H9 (cell line): ENCODE measurements at regions not wholly inside any gene's neighbourhood (a gene's known extent, or its start where the extent isn't known, plus 50 kb on each side); places are given as distances from the start of the nearest gene placed in this dataset.

Source experiments
- DNase-seq: peaks from one replicate; pipeline ENCODE4 v3.0.0-alpha.2; 2017
- H2AFZ ChIP-seq: one replicate; pipeline ENCODE4 v1.6.1; 2013; ENCODE audit warnings: mild to moderate bottlenecking, low read length, control low read depth, moderate library complexity
- H2AK5ac ChIP-seq: 2 replicates; pipeline ENCODE4 v1.6.1; 2013; ENCODE audit warnings: low read length, control low read depth, mixed read lengths; ENCODE audit not compliant: insufficient read length
- H2BK120ac ChIP-seq: one replicate; pipeline ENCODE4 v1.6.1; 2013; ENCODE audit warnings: low read depth, mild to moderate bottlenecking, low read length, control low read depth, inconsistent platforms; ENCODE audit not compliant: poor library complexity, severe bottlenecking
- H2BK12ac ChIP-seq: 2 replicates; pipeline ENCODE4 v1.6.1; 2013; ENCODE audit warnings: low read length, control low read depth, mixed read lengths, low read depth; ENCODE audit not compliant: insufficient read length
- H2BK15ac ChIP-seq: 2 replicates; pipeline ENCODE4 v1.6.1; 2013; ENCODE audit warnings: low read depth, low read length, control low read depth
- H2BK20ac ChIP-seq: one replicate; pipeline ENCODE4 v1.6.1; 2013; ENCODE audit warnings: low read depth, mild to moderate bottlenecking, low read length, control low read depth, inconsistent platforms; ENCODE audit not compliant: poor library complexity, severe bottlenecking
- H2BK5ac ChIP-seq: 2 replicates; pipeline ENCODE4 v1.6.1; 2013; ENCODE audit warnings: low read length, control low read depth, mixed read lengths; ENCODE audit not compliant: insufficient read length
- H3K14ac ChIP-seq: 2 replicates; pipeline ENCODE4 v1.6.1; 2013; ENCODE audit warnings: low read length, control low read depth; ENCODE audit not compliant: insufficient read depth
- H3K18ac ChIP-seq: 2 replicates; pipeline ENCODE4 v1.6.1; 2013; ENCODE audit warnings: low read depth, mild to moderate bottlenecking, mixed read lengths, low read length, control low read depth; ENCODE audit not compliant: insufficient read length
- H3K23ac ChIP-seq: 2 replicates; pipeline ENCODE4 v1.6.1; 2013; ENCODE audit warnings: low read length, control low read depth, mixed read lengths, low read depth; ENCODE audit not compliant: insufficient read length
- H3K23me2 ChIP-seq: 2 replicates; pipeline ENCODE4 v1.6.1; 2013; ENCODE audit warnings: low read depth, mild to moderate bottlenecking, mixed read lengths, low read length, control low read depth; ENCODE audit not compliant: insufficient read length, poor library complexity, severe bottlenecking
- H3K27ac ChIP-seq: 2 replicates; pipeline ENCODE4 v1.5.1; 2013; ENCODE audit warnings: low read length, control low read depth, mixed read lengths, low read depth; ENCODE audit not compliant: insufficient read length
- H3K27me3 ChIP-seq: 2 replicates; pipeline ENCODE4 v1.6.1; 2013; ENCODE audit warnings: low read length, control low read depth, inconsistent platforms; ENCODE audit not compliant: insufficient read depth
- H3K4ac ChIP-seq: 2 replicates; pipeline ENCODE4 v1.6.1; 2013; ENCODE audit warnings: low read depth, mild to moderate bottlenecking, control low read depth, inconsistent platforms, low read length, moderate library complexity
- H3K4me1 ChIP-seq: 2 replicates; pipeline ENCODE4 v1.6.1; 2013; ENCODE audit warnings: low read length, control low read depth, inconsistent platforms; ENCODE audit not compliant: insufficient read depth
- H3K4me2 ChIP-seq: 2 replicates; pipeline ENCODE4 v1.6.1; 2013; ENCODE audit warnings: low read length, control low read depth, mixed read lengths; ENCODE audit not compliant: insufficient read length, insufficient read depth
- H3K56ac ChIP-seq: 2 replicates; pipeline ENCODE4 v1.6.1; 2013; ENCODE audit warnings: low read depth, mild to moderate bottlenecking, mixed read lengths, low read length, control low read depth; ENCODE audit not compliant: insufficient read length
- H3K79me1 ChIP-seq: 2 replicates; pipeline ENCODE4 v1.6.1; 2013; ENCODE audit warnings: low read depth, mild to moderate bottlenecking, moderate library complexity, low read length, control low read depth, inconsistent platforms; ENCODE audit not compliant: insufficient read depth, poor library complexity, severe bottlenecking
- H3K79me2 ChIP-seq: 2 replicates; pipeline ENCODE4 v1.6.1; 2013; ENCODE audit warnings: low read length, control low read depth, inconsistent platforms; ENCODE audit not compliant: insufficient read depth
- H3K9ac ChIP-seq: 2 replicates; pipeline ENCODE4 v1.6.1; 2013; ENCODE audit warnings: low read length, control low read depth, mixed read lengths; ENCODE audit not compliant: insufficient read length; ENCODE audit errors: extremely low read depth
- H3K9me3 ChIP-seq: one replicate; pipeline ENCODE4 v1.6.1; 2013; ENCODE audit warnings: low read depth, low read length, inconsistent platforms; ENCODE audit not compliant: control insufficient read depth
- H3T11ph ChIP-seq: one replicate; pipeline ENCODE4 v1.6.1; 2013; ENCODE audit warnings: mild to moderate bottlenecking, low read length, control low read depth, inconsistent platforms
- H4K20me1 ChIP-seq: one replicate; pipeline ENCODE4 v1.6.1; 2013; ENCODE audit not compliant: control insufficient read depth, insufficient read length, insufficient read depth
- H4K5ac ChIP-seq: 2 replicates; pipeline ENCODE4 v1.6.1; 2013; ENCODE audit warnings: low read depth, mild to moderate bottlenecking, mixed read lengths, low read length, control low read depth; ENCODE audit not compliant: insufficient read length
- H4K8ac ChIP-seq: replicated peaks from 2 replicates; pipeline ENCODE4 v1.6.1; 2013; ENCODE audit warnings: low read length, control low read depth, mixed read lengths, low read depth; ENCODE audit not compliant: insufficient read length
- H4K91ac ChIP-seq: 2 replicates; pipeline ENCODE4 v1.6.1; 2013; ENCODE audit warnings: low read depth, mild to moderate bottlenecking, moderate library complexity, mixed read lengths, low read length, control low read depth; ENCODE audit not compliant: insufficient read length
- H3K27ac Mint-ChIP-seq, 3 experiments: 2 replicates in 2 of 3; 3 replicates in 1 of 3; pipeline ENCODE4 v1.8.0; 2020 to 2021; ENCODE audit warnings: mixed read lengths in 3 of 3, mild to moderate bottlenecking in 1 of 3, moderate library complexity in 1 of 3
- H3K27me3 Mint-ChIP-seq: 2 replicates; pipeline ENCODE4 v1.8.0; 2021; ENCODE audit warnings: low read depth, mild to moderate bottlenecking, moderate library complexity, mixed read lengths
- H3K36me3 Mint-ChIP-seq, 3 experiments: 2 replicates in 2 of 3; 3 replicates in 1 of 3; pipeline ENCODE4 v1.8.0; 2020 to 2021; ENCODE audit warnings: low read depth in 3 of 3, mixed read lengths in 3 of 3; ENCODE audit not compliant: insufficient read depth in 1 of 3
- H3K4me1 Mint-ChIP-seq, 2 experiments: 2 replicates each; pipeline ENCODE4 v1.8.0; 2020; ENCODE audit warnings: mixed read lengths in 2 of 2
- H3K4me3 Mint-ChIP-seq, 2 experiments: 2 replicates in 1 of 2; 3 replicates in 1 of 2; pipeline ENCODE4 v1.8.0; 2020 to 2021; ENCODE audit warnings: mild to moderate bottlenecking in 2 of 2, mixed read lengths in 2 of 2, moderate library complexity in 1 of 2
- H3K9me3 Mint-ChIP-seq, 2 experiments: 2 replicates in 1 of 2; 3 replicates in 1 of 2; pipeline ENCODE4 v1.8.0; 2020; ENCODE audit warnings: mild to moderate bottlenecking in 2 of 2, mixed read lengths in 2 of 2, moderate library complexity in 1 of 2
- CTCF ChIP-seq: fragments of 200-600 bp; sonication (generic); conservative IDR thresholded peaks from 3 replicates; pipeline ENCODE4 v1.8.0; 2021; ENCODE audit warnings: antibody characterized with exemption, mild to moderate bottlenecking
- WGBS: extraction: QIAGEN DNeasy Blood & Tissue Kit; methylation state at CpG from one replicate; pipeline ENCODE4 v1.1.7; 2013; ENCODE audit warnings: missing lambda C conversion rate, low lambda C conversion rate, mixed read lengths; ENCODE audit not compliant: insufficient read length; ENCODE audit errors: extremely low coverage; 5-methylcytosine and 5-hydroxymethylcytosine counted together

- Histone ChIP-seq H3K4me2 (no peak overlapping the region), H2BK15ac (no peak overlapping the region), H2BK120ac (no peak overlapping the region), H3K23me2 (no peaks in the 10 kb centered on the region), H3K27ac (no peak overlapping the region), H2AFZ (no peak overlapping the region), H3K27me3 (no peaks in the 10 kb centered on the region), H3K79me1 (no peaks in the 10 kb centered on the region), H3K23ac (no peak overlapping the region), H3K9me3 (no peaks in the 10 kb centered on the region), H3K9ac (no peak overlapping the region), H2BK5ac (no peak overlapping the region), H4K91ac (no peak overlapping the region), H2AK5ac (no peak overlapping the region), H3K56ac (no peak overlapping the region), H3K4ac (no peak overlapping the region), H2BK20ac (no peak overlapping the region), H3K14ac (no peak overlapping the region; the same call in 1 of the 2 replicates), H4K20me1 (no peaks in the 10 kb centered on the region), H4K8ac (no peak overlapping the region), H3K4me1 (no peaks in the 10 kb centered on the region), H3T11ph (no peak overlapping the region), H3K18ac (no peak overlapping the region), H2BK12ac (no peak overlapping the region), H4K5ac (no peak overlapping the region), H3K79me2 (no peaks in the 10 kb centered on the region)
- Mint-ChIP-seq H3K36me3 (no peaks in the 10 kb centered on the region; a peak in 1 of 7 replicates), H3K27ac (no peak overlapping the region), H3K27me3 (peaks cover 37% of the 10 kb centered on the region), H3K9me3 (no peaks in the 10 kb centered on the region; a peak in 1 of 5 replicates), H3K4me3 (no peak overlapping the region), H3K4me1 (peaks cover 6 to 8% of the 10 kb centered on the region in 2 experiments)
- TF ChIP-seq CTCF: no peak
- WGBS: no CpG with 5 or more reads among the region's 18 CpGs
- no peak for DNase-seq
Observed at GRCh38 chr6:165930668-165931214, 236.9 kb downstream of the TBXT start.
